A673 (cell line): ENCODE measurements at regions not wholly inside any gene's neighbourhood (a gene's known extent, or its start where the extent isn't known, plus 50 kb on each side); places are given as distances from the start of the nearest gene placed in this dataset.

Source experiments
- BruUV-seq: library from RNA; stranded (reverse); fragments of 400-500 nt; replicated peaks from 2 replicates; lab custom pipeline; 2021; lab: Mats Ljungman, UMichigan
- CTCF ChIA-PET: fragments of 300-600 bp; sonication (Branson Sonifier 250); formaldehyde crosslinking; loops from one replicate; lab custom pipeline; 2022; ENCODE audit warnings: antibody characterized with exemption; lab: Charles Lee
- POLR2A ChIA-PET: fragments of 300-600 bp; sonication (Branson Sonifier 250); formaldehyde crosslinking; loops from one replicate; lab custom pipeline; 2022; ENCODE audit warnings: antibody characterized with exemption; ENCODE audit not compliant: low non-redundant PET; lab: Charles Lee
- DNase-seq: peaks from one replicate; pipeline ENCODE4 v3.0.0-alpha.2; 2015; ENCODE audit warnings: low spot score
- H3K27ac ChIP-seq: fragments of 200-600 bp; sonication (generic); 2 replicates; pipeline ENCODE4 v1.5.1; 2016; ENCODE audit warnings: mixed run types, low read depth, mild to moderate bottlenecking, mixed read lengths, antibody characterized with exemption, low read length; ENCODE audit not compliant: poor library complexity, severe bottlenecking
- H3K27me3 ChIP-seq: fragments of 200-600 bp; sonication (generic); replicated peaks from 2 replicates; pipeline ENCODE4 v1.6.1; 2017; ENCODE audit warnings: mixed run types, low read depth, mild to moderate bottlenecking, mixed read lengths, antibody characterized with exemption, low read length; ENCODE audit not compliant: insufficient read depth, poor library complexity
- H3K36me3 ChIP-seq: fragments of 200-600 bp; sonication (generic); 2 replicates; pipeline ENCODE4 v1.6.1; 2016; ENCODE audit warnings: mixed run types, mild to moderate bottlenecking, mixed read lengths, antibody characterized with exemption, low read length; ENCODE audit not compliant: insufficient read depth, poor library complexity, severe bottlenecking
- H3K4me1 ChIP-seq: fragments of 200-600 bp; sonication (generic); 2 replicates; pipeline ENCODE4 v1.6.1; 2017; ENCODE audit warnings: mixed run types, mild to moderate bottlenecking, mixed read lengths, antibody characterized with exemption, low read length; ENCODE audit not compliant: insufficient read depth, poor library complexity, severe bottlenecking
- H3K4me3 ChIP-seq: fragments of 200-600 bp; sonication (generic); 2 replicates; pipeline ENCODE4 v1.5.1; 2016; ENCODE audit warnings: low read depth, mixed run types, mild to moderate bottlenecking, mixed read lengths, low read length; ENCODE audit not compliant: poor library complexity, severe bottlenecking
- H3K9me3 ChIP-seq: fragments of 200-600 bp; sonication (generic); 2 replicates; pipeline ENCODE4 v1.6.1; 2016; ENCODE audit warnings: mixed run types, low read depth, mild to moderate bottlenecking, mixed read lengths, antibody characterized with exemption, low read length; ENCODE audit not compliant: poor library complexity, severe bottlenecking
- CTCF ChIP-seq: fragments of 300-800, 200-600 bp; sonication (generic); conservative IDR thresholded peaks from 2 replicates; pipeline ENCODE4 v1.5.1; 2017; ENCODE audit warnings: low read depth, mild to moderate bottlenecking, antibody characterized with exemption, low read length, moderate library complexity, mixed read lengths
- EZH2 ChIP-seq: fragments of 200-600 bp; sonication (generic); IDR thresholded peaks from 2 replicates; pipeline ENCODE4 v1.6.1; 2017; ENCODE audit warnings: borderline replicate concordance, low read depth, mild to moderate bottlenecking, mixed read lengths, antibody characterized with exemption, low read length; ENCODE audit not compliant: poor library complexity, severe bottlenecking
- intact Hi-C: fragments of 100-400 bp; cut with micrococcal nuclease; formaldehyde crosslinking; loops from one replicate; pipeline ENCODE4 v1.10.0; 2022; ENCODE audit not compliant: unreplicated experiment

GRCh38 chr9:107982001-107982400, 492.4 kb upstream of the KLF4 start:
- no peak overlapping the region for H3K27ac ChIP-seq
- no peaks in the 10 kb centered on the region for H3K36me3 ChIP-seq
- BruUV-seq = no TSS peak
- peaks cover 4% of the 10 kb centered on the region for H3K9me3 ChIP-seq
- H3K4me3 ChIP-seq = no peak overlapping the region
- no peak for TF ChIP-seq EZH2
- TF ChIP-seq CTCF = no peak
- no peaks in the 10 kb centered on the region for H3K27me3 ChIP-seq
- CTCF ChIA-PET = no interaction called here
- no peak for DNase-seq
- no peaks in the 10 kb centered on the region for H3K4me1 ChIP-seq
- POLR2A ChIA-PET = no interaction called here
- intact Hi-C loops = no loop called here

- H3K4me3 ChIP-seq = no peak overlapping the region
- intact Hi-C loops = no loop called here
- H3K27ac ChIP-seq = no peak overlapping the region
- H3K9me3 ChIP-seq = peaks cover 10% of the 10 kb centered on the region
- POLR2A ChIA-PET = no interaction called here
- no peaks in the 10 kb centered on the region for H3K36me3 ChIP-seq
- TF ChIP-seq EZH2 = no peak
- TF ChIP-seq CTCF = no peak
- no peak for DNase-seq
- no TSS peak for BruUV-seq
- CTCF ChIA-PET = no interaction called here
- H3K4me1 ChIP-seq = no peaks in the 10 kb centered on the region
- no peaks in the 10 kb centered on the region for H3K27me3 ChIP-seq
Measured at GRCh38 chr9:107980984-107981383, 491.4 kb upstream of the KLF4 start.

GRCh38 chr9:107976767-107977166, 487.2 kb upstream of the KLF4 start:
- intact Hi-C loops = no loop called here
- POLR2A ChIA-PET = no interaction called here
- no peak for TF ChIP-seq CTCF
- no peak for TF ChIP-seq EZH2
- BruUV-seq = no TSS peak
- H3K4me1 ChIP-seq = no peaks in the 10 kb centered on the region
- no peak overlapping the region for H3K4me3 ChIP-seq
- no peaks in the 10 kb centered on the region for H3K36me3 ChIP-seq
- CTCF ChIA-PET = no interaction called here
- no peak overlapping the region for H3K27ac ChIP-seq
- peaks cover 10% of the 10 kb centered on the region for H3K9me3 ChIP-seq
- no peaks in the 10 kb centered on the region for H3K27me3 ChIP-seq
- DNase-seq = no peak
